ENCODE measurements at regions not wholly inside any gene's neighbourhood (a gene's known extent, or its start where the extent isn't known, plus 50 kb on each side); places are given as distances from the start of the nearest gene placed in this dataset.

GRCh38 chr7:70907259-70908247 is 224.4 kb upstream of the GALNT17 start:
- no peak for DNase-seq (ENCODE audit: low read depth)

- DNase-seq (ENCODE audit: low read depth): no peak
Measured at GRCh38 chr7:70913924-70914323, 218.0 kb upstream of the GALNT17 start.

- no peak for DNase-seq (ENCODE audit: low read depth)
Measured at GRCh38 chr7:70915067-70915466, 216.9 kb upstream of the GALNT17 start.

- DNase-seq (ENCODE audit: low read depth): no peak
Measured at GRCh38 chr7:70919481-70920073, 212.4 kb upstream of the GALNT17 start.

DNA sequence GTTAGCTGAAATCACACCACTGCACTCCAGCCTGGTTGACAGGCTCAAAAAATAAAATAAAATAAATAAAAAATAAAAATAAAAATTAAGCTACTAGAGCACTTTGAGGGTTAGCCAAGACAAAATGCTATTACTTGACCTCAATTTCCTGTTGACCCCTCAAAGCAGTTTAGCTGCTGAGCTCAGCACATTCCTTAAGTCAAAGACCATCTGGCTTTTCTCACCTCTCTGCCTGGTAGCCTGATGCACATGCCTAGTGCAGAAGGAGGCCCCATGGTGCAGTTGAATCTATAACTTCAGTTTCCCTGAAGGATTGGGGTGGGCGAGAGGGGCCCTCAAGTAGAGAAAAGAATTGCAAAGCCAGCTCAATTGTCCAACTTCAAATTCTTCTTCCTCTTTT is 211.1 kb upstream of the GALNT17 start:
- no peak for DNase-seq (ENCODE audit: low read depth)

DNA sequence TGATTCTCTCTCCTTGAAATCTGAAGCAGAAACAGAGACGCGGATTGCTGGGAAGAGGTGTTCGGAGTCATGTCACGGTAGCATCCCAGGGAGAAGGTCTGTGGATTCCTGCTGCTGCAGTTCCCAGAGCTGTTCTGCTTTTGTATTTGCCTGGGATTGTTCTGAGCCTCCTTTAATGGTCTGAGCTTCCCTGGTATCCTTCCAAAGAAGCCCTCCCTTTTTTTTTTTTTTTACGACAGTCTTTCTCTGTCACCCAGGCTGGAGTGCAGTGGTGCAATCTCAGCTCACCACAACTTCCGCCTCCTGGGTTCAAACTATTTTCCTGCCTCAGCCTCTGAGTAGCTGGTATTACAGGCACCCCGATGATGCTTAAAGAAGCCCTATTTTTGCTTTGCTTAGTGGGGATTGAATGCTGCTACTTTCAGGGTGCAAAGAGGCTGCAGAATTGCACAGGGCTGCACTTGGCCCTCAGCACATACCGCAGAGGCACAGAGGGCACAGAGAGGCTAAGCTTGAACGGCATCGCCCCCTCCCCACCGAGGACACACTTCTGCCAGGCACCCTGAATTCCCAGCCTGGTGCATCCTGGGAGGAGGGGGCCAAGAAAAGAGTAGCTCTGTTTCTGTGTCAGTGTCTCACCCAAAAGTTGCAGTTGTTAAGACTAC is 208.6 kb upstream of the GALNT17 start:
- no peak for DNase-seq (ENCODE audit: low read depth)

DNA sequence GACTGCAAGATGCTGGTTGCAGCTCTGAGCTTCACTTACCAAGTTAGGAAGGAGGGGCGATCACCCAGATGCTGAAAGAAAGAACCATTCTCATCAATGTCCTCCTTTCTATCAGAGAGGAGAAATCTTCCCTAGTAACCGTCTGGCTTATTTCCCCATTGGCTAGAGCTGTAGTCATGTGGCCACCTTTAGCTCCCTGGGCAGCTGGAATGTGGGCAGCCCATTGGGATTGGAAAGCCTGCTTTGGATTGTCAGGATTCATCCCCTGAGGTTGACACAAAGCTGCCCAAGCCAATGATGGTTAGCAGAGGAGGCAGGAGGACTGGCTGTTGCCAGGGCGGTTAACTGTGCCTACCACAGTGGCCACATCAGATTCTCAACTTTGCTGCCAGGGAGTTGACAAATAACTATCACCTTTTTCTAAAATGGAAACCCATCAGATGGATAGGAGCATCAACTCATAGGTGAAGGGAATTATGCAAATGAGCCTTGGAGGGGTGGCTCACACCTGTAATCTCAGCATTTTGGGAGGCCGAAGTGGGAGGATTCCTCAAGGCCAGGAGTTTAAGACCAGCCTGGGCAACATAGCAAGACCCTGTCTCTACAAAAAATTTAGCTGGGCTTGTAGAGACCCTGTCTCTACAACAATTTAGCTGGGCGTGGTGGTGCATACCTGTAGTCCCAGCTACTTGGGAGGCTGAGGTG is 206.4 kb upstream of the GALNT17 start:
- DNase-seq (ENCODE audit: low read depth): no peak

GRCh38 chr7:70926666-70927065 is 205.3 kb upstream of the GALNT17 start:
- DNase-seq (ENCODE audit: low read depth): no peak

DNA sequence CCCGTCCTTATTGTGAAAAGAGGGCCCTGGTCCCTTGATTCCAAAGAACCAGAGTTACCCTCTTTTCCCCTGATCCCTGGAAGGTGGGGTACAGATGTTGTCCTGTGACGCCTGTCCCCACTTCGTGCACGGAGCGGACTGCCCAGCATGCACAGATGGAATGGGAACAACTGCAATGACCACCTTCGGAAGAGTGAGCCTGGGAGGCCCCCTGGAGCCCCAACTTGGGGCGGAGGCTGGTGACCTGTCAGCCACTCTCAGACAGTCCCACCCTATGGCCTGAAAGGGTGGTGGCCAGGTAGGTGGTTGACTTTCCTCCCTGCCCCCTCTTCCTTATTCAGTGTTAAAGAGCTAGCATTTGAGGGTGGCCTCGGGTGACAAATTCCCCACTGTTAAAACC is 196.6 kb upstream of the GALNT17 start:
- DNase-seq (ENCODE audit: low read depth): no peak

DNA sequence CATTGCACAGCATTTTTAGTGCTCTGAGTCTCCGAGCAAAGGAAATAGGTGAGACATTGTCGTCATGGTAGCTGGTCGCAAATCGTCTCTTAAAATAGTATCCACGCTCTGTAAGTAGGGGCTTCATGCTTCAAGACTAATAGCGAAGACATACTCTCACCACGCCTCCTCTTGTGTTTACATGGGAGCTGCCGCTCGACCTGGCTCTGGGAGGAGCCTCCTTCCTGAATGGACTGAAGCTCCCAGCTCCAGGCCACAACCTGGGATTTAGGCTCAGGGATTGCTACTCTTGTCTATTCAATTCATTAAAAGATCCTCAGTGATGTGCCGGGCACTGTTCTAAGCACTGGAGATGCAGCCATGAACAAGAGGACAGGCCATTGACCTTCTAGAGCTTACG is 196.1 kb upstream of the GALNT17 start:
- DNase-seq (ENCODE audit: low read depth): no peak

DNA sequence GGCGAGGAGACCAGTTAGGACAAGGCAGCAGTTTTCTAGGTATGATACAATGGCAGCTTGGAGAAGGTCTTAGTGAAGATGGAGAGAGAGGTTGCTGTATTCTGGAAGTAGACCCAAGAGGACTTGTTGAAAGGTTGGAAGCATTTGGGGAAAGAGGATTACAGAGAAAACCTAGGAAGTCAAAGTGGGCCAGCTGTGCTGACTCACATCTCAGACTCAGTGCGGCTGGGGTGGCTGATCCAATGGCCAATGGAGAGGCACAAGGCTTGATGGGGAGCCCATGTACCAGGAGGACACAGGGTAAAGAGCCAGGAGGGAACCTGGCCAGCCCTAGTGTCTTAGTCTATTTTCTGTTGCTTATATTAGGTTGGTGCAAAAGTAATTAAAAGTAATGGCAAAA is 194.5 kb upstream of the GALNT17 start:
- DNase-seq (ENCODE audit: low read depth): no peak

GRCh38 chr7:70940597-70940996 is 191.3 kb upstream of the GALNT17 start:
- no peak for DNase-seq (ENCODE audit: low read depth)

DNA sequence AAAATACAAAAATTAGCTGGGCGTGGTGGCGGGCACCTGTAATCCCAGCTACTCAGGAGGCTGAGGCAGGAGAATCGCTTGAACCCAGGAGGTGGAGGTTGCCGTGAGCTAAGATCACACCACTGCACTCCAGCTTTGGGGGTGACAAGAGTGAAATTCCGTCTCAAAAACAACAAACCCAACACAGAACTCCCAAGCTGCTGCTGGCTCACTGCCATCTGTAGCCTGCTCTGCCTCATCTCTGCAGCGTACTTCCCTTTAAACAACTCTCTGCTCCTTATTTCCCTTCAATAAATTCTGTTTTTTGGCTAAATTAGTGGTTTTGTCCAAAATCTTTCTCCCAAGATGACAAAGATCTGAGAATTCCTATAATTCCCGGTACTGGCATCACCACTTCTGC is 189.2 kb upstream of the GALNT17 start:
- no peak for DNase-seq (ENCODE audit: low read depth)

- no peak for DNase-seq (ENCODE audit: low read depth)
Measured at GRCh38 chr7:70944516-70944915, 187.4 kb upstream of the GALNT17 start.

- no peak for DNase-seq (ENCODE audit: low read depth)
Measured at GRCh38 chr7:70947181-70947580, 184.8 kb upstream of the GALNT17 start.

DNA sequence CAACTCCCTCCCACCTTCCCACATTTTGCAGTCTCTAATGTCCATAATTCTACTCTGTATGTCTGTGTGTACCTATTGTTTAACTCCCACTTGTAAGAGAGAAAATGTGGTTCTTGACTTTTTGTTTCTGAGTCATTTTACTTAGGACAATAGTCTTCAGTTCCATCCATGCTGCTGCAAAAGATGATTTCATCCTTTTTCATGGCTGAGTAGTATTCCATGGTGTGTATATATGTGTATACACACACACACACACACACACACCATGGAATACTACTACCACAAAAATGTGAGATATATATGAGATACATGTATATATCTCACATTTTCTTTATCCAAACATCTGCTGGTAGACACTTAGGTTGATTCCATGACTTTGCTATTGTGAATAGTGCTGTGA is 182.1 kb upstream of the GALNT17 start:
- no peak for DNase-seq (ENCODE audit: low read depth)

- no peak for DNase-seq (ENCODE audit: low read depth)
Measured at GRCh38 chr7:70951271-70951962, 180.5 kb upstream of the GALNT17 start.

- DNase-seq (ENCODE audit: low read depth): no peak
Measured at GRCh38 chr7:70952311-70952710, 179.6 kb upstream of the GALNT17 start.

GRCh38 chr7:70953331-70953741 is 178.6 kb upstream of the GALNT17 start:
- DNase-seq (ENCODE audit: low read depth): no peak

DNA sequence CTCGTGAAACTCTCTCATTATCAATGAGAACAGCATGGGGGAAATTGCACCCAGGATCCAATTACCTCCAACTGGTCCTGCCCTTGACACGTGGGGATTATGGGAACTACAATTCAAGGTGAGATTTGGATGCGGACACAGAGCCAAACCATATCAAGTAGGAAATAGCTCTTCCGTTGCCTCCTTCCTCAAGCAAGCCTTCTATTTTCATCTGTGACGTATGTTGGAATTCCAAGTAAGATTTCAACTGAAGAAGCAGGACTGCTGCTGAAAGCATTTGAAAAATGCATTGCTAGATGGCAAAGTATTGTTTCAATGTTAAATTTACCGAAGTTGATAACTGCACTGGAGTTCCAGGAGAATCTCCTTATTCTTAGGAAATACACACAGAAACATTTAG is 178.1 kb upstream of the GALNT17 start:
- no peak for DNase-seq (ENCODE audit: low read depth)

DNA sequence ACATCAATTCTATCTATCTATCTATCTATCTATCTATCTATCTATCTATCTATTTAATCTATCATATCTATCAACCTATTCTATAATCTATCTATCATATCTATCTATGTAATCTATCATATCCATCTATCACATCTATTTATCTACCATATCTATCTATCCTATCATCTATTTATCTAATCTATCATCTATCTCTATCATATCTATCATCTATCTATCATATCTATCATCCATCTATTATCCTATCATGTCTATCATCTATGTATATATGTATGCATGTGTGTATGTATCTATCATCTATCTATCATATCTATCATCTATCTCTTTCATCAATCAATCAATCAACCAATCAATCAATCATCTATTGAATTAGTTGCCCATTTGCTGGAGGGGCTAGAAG is 159.3 kb upstream of the GALNT17 start:
- DNase-seq (ENCODE audit: low read depth): no peak

DNA sequence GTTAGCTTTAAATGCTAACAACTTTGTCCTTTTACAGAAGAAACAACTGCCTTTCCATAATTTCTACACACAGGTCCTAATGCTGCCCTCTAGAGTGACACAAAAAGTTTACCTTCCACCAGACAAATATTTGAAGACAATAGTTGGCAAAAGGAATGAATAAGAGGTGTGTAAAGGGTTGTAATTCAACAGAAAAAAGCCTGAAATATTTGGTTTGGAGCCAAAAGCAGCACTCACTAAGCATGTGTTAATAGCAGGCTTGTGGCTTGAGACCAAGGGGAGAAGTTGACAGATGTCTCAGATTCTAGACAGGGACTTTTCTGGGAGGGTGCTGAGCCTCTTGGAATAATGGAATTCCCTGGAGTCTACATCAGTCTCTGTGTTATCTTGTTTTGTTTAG is 156.2 kb upstream of the GALNT17 start:
- DNase-seq (ENCODE audit: low read depth): no peak
